Breast epithelium (tissue), 4 donors: ENCODE measurements at regions not wholly inside any gene's neighbourhood (a gene's known extent, or its start where the extent isn't known, plus 50 kb on each side); places are given as distances from the start of the nearest gene placed in this dataset.
"Not testable (repeated sequence)": the region's sequence is repeated elsewhere in the genome, so short reads cannot be mapped to it uniquely, and the experiment has no call there.

Experiments used
- DNase-seq, 2 donors: peaks; one replicate each; pipeline ENCODE4 v3.0.0-alpha.2; 2019; ENCODE audit warnings: low spot score in 2 of 2
- H3K27ac ChIP-seq, 2 donors: fragments of 200-600 bp; sonication (generic) in 1 of 2; one replicate each; pipeline ENCODE4 v1.5.1; 2016 to 2019; ENCODE audit warnings: mild to moderate bottlenecking in 1 of 2
- H3K27me3 ChIP-seq, 2 donors: fragments of 200-600 bp; sonication (generic) in 1 of 2; one replicate each; pipeline versions ENCODE4 v1.5.1 to v1.6.0; 2017 to 2019; ENCODE audit warnings: control low read depth in 1 of 2, mild to moderate bottlenecking in 1 of 2
- H3K36me3 ChIP-seq: fragments of 200-600 bp; one replicate; pipeline ENCODE4 v1.5.1; 2019
- H3K4me1 ChIP-seq, 2 donors: fragments of 200-600 bp; sonication (generic); one replicate each; pipeline ENCODE4 v1.5.1; 2016 to 2019; ENCODE audit warnings: control low read depth in 1 of 2
- H3K4me3 ChIP-seq, 3 donors: fragments of 200-600 bp; sonication (generic); 1 replicate in 2 of 3; 2 replicates in 1 of 3; pipeline ENCODE4 v1.5.1; 2016 to 2019; ENCODE audit warnings: mild to moderate bottlenecking in 3 of 3, moderate library complexity in 2 of 3
- H3K9me3 ChIP-seq, 2 donors: fragments of 200-600 bp; sonication (generic) in 1 of 2; one replicate each; pipeline ENCODE4 v1.5.1; 2016 to 2019; ENCODE audit warnings: control low read depth in 1 of 2
- POLR2A ChIP-seq: fragments of 450-650 bp; IDR thresholded peaks from one replicate; pipeline ENCODE4 v1.6.1; 2016; ENCODE audit warnings: antibody characterized with exemption, mild to moderate bottlenecking, moderate library complexity
- POLR2AphosphoS5 ChIP-seq, 3 donors: sonication (generic); formaldehyde crosslinking; IDR thresholded peaks; one replicate each; pipeline ENCODE4 v1.6.1; 2017; ENCODE audit warnings: antibody characterized with exemption in 3 of 3
- intact Hi-C: fragments of 100-400 bp; cut with DNase I; formaldehyde crosslinking; loops from one replicate; pipeline ENCODE4 v1.15.1; 2023; ENCODE audit warnings: low total_unique reads
- TF ChIP-seq, protein P1 (sequence below), 3 donors: fragments of 450-650 bp; IDR thresholded peaks; one replicate each; pipeline ENCODE4 v1.5.1; 2016 to 2017; ENCODE audit warnings: antibody characterized with exemption in 3 of 3, mild to moderate bottlenecking in 3 of 3, moderate library complexity in 3 of 3

DNA sequence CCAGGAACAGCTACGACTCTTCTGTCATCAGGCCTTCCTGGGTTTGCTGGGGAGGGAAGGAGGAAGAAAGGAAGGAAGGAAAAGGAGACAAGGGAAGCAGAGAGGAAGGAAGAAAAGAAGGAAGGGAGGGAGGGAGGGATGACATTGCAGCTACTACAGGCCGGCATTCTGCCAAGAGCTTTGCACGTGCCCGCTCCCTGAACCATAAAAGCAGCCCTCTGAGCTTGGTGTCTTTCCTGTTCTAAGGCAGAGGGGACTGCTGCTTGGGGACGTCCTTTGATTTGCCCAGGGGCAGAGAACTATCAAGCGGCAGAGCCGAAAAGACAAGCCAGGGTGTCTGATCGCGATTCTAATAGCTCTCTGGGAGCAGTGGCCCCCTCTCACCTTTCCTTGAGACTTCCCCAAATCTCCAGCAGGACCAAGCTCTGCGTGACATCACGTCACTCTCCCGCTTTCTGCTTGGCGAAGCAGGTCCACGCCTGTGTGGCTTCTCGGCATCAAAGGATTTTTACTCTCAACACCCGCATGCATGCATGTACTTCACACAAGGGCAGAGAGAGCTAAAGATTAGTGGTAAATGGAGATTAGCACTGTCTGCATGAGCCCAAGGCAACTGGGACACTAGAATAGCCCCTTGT, 167.8 kb upstream of the AUTS2 start:
- H3K4me3 ChIP-seq = peak overlapping the region in 2 of 3 donors; percentile 27 to 51
- intact Hi-C loops = no loop called here

DNA sequence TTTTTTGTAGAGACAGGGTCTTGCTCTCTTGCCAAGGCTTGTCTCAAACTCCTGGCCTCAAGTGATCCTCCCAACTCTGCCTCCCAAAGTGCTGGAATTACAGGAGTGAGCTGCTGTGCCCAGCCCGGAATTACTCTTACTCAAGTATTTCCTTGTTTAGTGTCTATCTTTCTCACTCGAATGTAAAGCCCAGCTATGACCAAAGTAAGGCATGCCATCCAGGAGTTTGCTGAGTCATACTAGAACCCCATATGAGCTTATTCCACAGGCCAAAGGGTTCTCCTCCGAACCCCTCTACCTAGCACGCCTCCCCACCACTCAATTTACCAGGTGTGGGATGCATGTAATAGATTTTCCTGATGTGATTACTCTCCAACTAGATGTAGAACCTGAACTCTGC, 166.6 kb upstream of the AUTS2 start:
- H3K36me3 ChIP-seq = no peaks in the 10 kb centered on the region
- H3K27ac ChIP-seq = no peak overlapping the region
- TF ChIP-seq POLR2AphosphoS5 (IDR thresholded peaks at IDR 0.05) (no peak), POLR2A (no peak)
- TF ChIP-seq, protein P1, sequence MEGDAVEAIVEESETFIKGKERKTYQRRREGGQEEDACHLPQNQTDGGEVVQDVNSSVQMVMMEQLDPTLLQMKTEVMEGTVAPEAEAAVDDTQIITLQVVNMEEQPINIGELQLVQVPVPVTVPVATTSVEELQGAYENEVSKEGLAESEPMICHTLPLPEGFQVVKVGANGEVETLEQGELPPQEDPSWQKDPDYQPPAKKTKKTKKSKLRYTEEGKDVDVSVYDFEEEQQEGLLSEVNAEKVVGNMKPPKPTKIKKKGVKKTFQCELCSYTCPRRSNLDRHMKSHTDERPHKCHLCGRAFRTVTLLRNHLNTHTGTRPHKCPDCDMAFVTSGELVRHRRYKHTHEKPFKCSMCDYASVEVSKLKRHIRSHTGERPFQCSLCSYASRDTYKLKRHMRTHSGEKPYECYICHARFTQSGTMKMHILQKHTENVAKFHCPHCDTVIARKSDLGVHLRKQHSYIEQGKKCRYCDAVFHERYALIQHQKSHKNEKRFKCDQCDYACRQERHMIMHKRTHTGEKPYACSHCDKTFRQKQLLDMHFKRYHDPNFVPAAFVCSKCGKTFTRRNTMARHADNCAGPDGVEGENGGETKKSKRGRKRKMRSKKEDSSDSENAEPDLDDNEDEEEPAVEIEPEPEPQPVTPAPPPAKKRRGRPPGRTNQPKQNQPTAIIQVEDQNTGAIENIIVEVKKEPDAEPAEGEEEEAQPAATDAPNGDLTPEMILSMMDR (IDR thresholded peaks at IDR 0.05) = no peak
- no peaks in the 10 kb centered on the region for H3K27me3 ChIP-seq
- no peaks in the 10 kb centered on the region for H3K9me3 ChIP-seq
- H3K4me1 ChIP-seq = no peaks in the 10 kb centered on the region
- no peak for DNase-seq
- intact Hi-C loops = no loop called here
- H3K4me3 ChIP-seq = no peak overlapping the region

More for the DNA sequence above, 167.8 kb upstream of the AUTS2 start:
- Histone ChIP-seq H3K9me3 (no peaks in the 10 kb centered on the region), H3K27ac (peak overlapping the region in 1 of 2 donors; percentile 9), H3K27me3 (no peaks in the 10 kb centered on the region), H3K36me3 (no peaks in the 10 kb centered on the region), H3K4me1 (no peaks in the 10 kb centered on the region)
- no peak for DNase-seq
- TF ChIP-seq, protein P1 (IDR thresholded peaks at IDR 0.05) = no peak
- TF ChIP-seq POLR2AphosphoS5 (IDR thresholded peaks at IDR 0.05) (no peak), POLR2A (no peak)

DNA sequence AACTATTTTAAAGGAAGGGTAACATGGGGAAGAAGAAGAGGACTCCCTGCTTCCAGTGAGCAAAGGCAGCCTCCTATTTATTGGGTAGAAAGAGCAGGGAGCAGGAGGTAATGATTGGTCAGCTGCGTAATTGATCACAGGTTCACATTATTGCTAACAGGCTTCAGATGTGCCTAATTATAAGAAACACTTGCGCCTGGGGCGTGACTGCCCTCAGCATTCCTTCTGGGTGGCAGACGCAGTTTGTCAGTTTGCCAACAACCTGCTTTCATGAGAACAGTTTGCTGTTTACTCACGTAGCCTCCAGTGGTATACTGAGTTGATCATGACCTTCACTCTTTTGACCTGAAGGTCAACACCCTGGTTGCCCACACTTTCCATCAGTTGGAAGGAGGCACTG, 166.0 kb upstream of the AUTS2 start:
- H3K27me3 ChIP-seq, DNase-seq, H3K4me3 ChIP-seq, H3K36me3 ChIP-seq, intact Hi-C loops, H3K9me3 ChIP-seq, H3K4me1 ChIP-seq, H3K27ac ChIP-seq: not testable (repeated sequence)

DNA sequence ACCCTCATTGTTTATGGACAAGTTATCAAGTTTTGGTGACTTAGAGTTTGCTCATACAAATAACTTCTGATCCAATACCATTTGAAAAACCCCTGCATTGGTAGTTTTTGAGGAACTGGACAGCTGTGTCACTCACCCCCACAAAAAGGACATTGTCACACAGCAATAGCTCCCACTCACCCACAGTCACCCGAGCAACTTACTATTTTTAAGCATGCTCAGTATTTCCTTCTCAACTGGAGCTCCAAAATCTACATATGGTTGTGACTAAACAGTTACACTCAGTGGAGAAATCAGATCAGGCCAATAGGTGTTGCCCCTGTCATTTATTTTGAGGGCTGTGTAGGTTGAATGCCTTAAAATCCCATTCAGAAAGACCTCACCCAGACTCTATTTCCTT, 165.2 kb upstream of the AUTS2 start:
- H3K36me3 ChIP-seq = no peaks in the 10 kb centered on the region
- H3K4me3 ChIP-seq = no peak overlapping the region
- TF ChIP-seq POLR2A = no peak
- TF ChIP-seq, protein P1 (IDR thresholded peaks at IDR 0.05) = no peak
- no peak for TF ChIP-seq POLR2AphosphoS5 (IDR thresholded peaks at IDR 0.05)
- H3K27ac ChIP-seq = no peak overlapping the region
- H3K27me3 ChIP-seq = no peaks in the 10 kb centered on the region
- DNase-seq = no peak
- intact Hi-C loops = no loop called here
- H3K9me3 ChIP-seq = no peaks in the 10 kb centered on the region
- H3K4me1 ChIP-seq = no peaks in the 10 kb centered on the region

DNA sequence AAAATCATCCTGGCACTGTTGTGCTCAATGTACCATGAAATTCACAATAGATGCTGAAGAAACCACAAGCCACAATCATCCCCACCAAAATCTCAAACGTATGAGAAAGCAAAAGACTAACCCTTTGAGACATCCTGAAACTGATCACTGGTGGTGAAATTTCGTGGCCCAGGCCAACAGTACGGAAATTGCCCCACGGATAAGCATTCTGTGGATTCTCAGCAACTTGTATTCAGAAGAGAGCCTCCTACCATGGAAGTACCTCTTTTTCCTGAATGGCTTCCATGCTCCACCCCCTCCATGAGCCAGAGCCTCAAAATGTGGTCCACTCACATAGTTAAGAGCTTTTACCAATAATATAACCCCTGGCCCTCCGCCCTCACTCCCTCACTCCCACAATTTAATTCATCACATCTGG, 163.9 kb upstream of the AUTS2 start:
- Histone ChIP-seq H3K4me1 (no peaks in the 10 kb centered on the region), H3K36me3 (no peaks in the 10 kb centered on the region), H3K27ac (no peak overlapping the region), H3K4me3 (no peak overlapping the region), H3K9me3 (no peaks in the 10 kb centered on the region), H3K27me3 (no peaks in the 10 kb centered on the region)
- intact Hi-C loops = no loop called here
- DNase-seq = no peak
- TF ChIP-seq, protein P1 (IDR thresholded peaks at IDR 0.05) = no peak
- no peak for TF ChIP-seq POLR2A
- no peak for TF ChIP-seq POLR2AphosphoS5 (IDR thresholded peaks at IDR 0.05)

DNA sequence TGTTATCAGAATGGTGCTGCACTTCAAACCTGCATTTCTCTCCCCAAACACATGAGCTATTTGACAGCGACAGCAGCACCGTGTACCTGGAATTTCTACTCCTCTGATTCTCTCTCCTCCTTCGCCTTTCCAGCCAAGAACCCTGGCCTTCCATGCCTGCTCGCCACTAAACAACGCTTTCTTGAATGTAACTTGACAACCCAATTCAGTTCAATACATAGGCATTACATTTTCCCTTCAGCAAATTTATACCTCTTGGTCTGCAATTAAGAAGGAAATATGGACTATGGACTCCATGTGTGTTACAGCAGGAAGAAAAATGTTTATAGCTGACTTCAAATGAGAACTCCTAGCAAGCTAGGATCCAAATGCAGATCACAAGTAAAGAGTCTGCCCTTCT, 162.6 kb upstream of the AUTS2 start:
- Histone ChIP-seq H3K27ac (no peak overlapping the region), H3K27me3 (no peaks in the 10 kb centered on the region), H3K4me1 (no peaks in the 10 kb centered on the region), H3K4me3 (no peak overlapping the region), H3K36me3 (no peaks in the 10 kb centered on the region), H3K9me3 (no peaks in the 10 kb centered on the region)
- no peak for DNase-seq
- TF ChIP-seq, protein P1 (IDR thresholded peaks at IDR 0.05) = no peak
- no peak for TF ChIP-seq POLR2A
- no peak for TF ChIP-seq POLR2AphosphoS5 (IDR thresholded peaks at IDR 0.05)
- intact Hi-C loops = loop anchor here (5.0 kb wide), 1 partner anchor 1508 kb away; no protein-coding TSS in a partner anchor
